H1 (cell line): ENCODE measurements at regions not wholly inside any gene's neighbourhood (a gene's known extent, or its start where the extent isn't known, plus 50 kb on each side); places are given as distances from the start of the nearest gene placed in this dataset.

Experiments
- CTCF ChIA-PET: fragments of 300-600 bp; sonication (Branson Sonifier 250); formaldehyde crosslinking; loops from one replicate; lab custom pipeline; 2021; ENCODE audit not compliant: partially characterized antibody; lab: Charles Lee
- POLR2A ChIA-PET: fragments of 300-600 bp; sonication (Branson Sonifier 250); formaldehyde crosslinking; loops from one replicate; lab custom pipeline; 2021; ENCODE audit warnings: inconsistent platforms; ENCODE audit not compliant: partially characterized antibody; lab: Charles Lee
- DNase-seq, 2 experiments: peaks; one replicate each; pipeline versions ENCODE4 v3.0.0 to v3.0.0-alpha.2; 2010 to 2022; ENCODE audit warnings: low spot score in 2 of 2, low read depth in 1 of 2, mixed read lengths in 1 of 2
- FAIRE-seq: peaks from 2 replicates; lab custom pipeline; 2011; peaks lifted over from hg19 to GRCh38; lab: Jason Lieb, UNC
- H2AFZ ChIP-seq: 2 replicates; pipeline ENCODE4 v1.8.1; 2012; ENCODE audit warnings: low read length, inconsistent platforms
- H2AK5ac ChIP-seq: 2 replicates; pipeline ENCODE4 v1.6.1; 2013; ENCODE audit warnings: low read depth, low read length
- H2BK120ac ChIP-seq: replicated peaks from 2 replicates; pipeline ENCODE3; 2013; ENCODE audit warnings: low read depth, low read length, inconsistent platforms
- H2BK12ac ChIP-seq: 2 replicates; pipeline ENCODE4 v1.6.1; 2013; ENCODE audit warnings: low read depth, low read length
- H2BK15ac ChIP-seq: 2 replicates; pipeline ENCODE4 v1.6.1; 2013; ENCODE audit warnings: low read length
- H2BK20ac ChIP-seq: 2 replicates; pipeline ENCODE4 v1.6.1; 2013; ENCODE audit warnings: low read length
- H2BK5ac ChIP-seq: 2 replicates; pipeline ENCODE4 v1.6.1; 2013; ENCODE audit warnings: low read depth, low read length
- H3K14ac ChIP-seq: 2 replicates; pipeline ENCODE4 v1.6.1; 2013; ENCODE audit warnings: inconsistent platforms; ENCODE audit not compliant: insufficient read length
- H3K18ac ChIP-seq: 2 replicates; pipeline ENCODE4 v1.6.1; 2013; ENCODE audit warnings: low read length; ENCODE audit errors: extremely low read depth
- H3K23ac ChIP-seq: 2 replicates; pipeline ENCODE4 v1.6.1; 2013; ENCODE audit warnings: inconsistent platforms; ENCODE audit not compliant: insufficient read length
- H3K23me2 ChIP-seq: 2 replicates; pipeline ENCODE4 v1.6.1; 2013; ENCODE audit warnings: low read depth, low read length
- H3K27ac ChIP-seq: 2 replicates; pipeline ENCODE4 v1.6.1; 2011; ENCODE audit warnings: low read depth, low read length, inconsistent platforms
- H3K27me3 ChIP-seq, 4 experiments: replicated peaks in 1 of 4; 1 replicate in 1 of 4; 2 replicates in 3 of 4; pipeline versions ENCODE4 v1.6.1 to v1.8.1; 2011 to 2013; ENCODE audit warnings: low read length in 3 of 4, mild to moderate bottlenecking in 3 of 4, inconsistent platforms in 2 of 4, mixed read lengths in 2 of 4, moderate library complexity in 1 of 4; ENCODE audit not compliant: control insufficient read depth in 3 of 4, insufficient read depth in 3 of 4; ENCODE audit errors: extremely low read depth in 1 of 4
- H3K36me3 ChIP-seq, 4 experiments: 2 replicates each; pipeline versions ENCODE4 v1.6.1 to v1.8.1; 2011 to 2013; ENCODE audit warnings: mild to moderate bottlenecking in 4 of 4, low read length in 3 of 4, moderate library complexity in 2 of 4, control low read depth in 1 of 4, inconsistent platforms in 1 of 4; ENCODE audit not compliant: insufficient read depth in 4 of 4, control insufficient read depth in 2 of 4
- H3K4ac ChIP-seq: replicated peaks from 2 replicates; pipeline ENCODE3; 2013; ENCODE audit warnings: low read length, low read depth, mixed read lengths, inconsistent platforms; ENCODE audit not compliant: insufficient read length
- H3K4me1 ChIP-seq, 4 experiments: replicated peaks in 1 of 4; 1 replicate in 1 of 4; 2 replicates in 3 of 4; pipeline versions ENCODE4 v1.6.1 to v1.8.1; 2011 to 2013; ENCODE audit warnings: low read length in 3 of 4, inconsistent platforms in 2 of 4, mixed read lengths in 1 of 4; ENCODE audit not compliant: insufficient read depth in 4 of 4, control insufficient read depth in 3 of 4
- H3K4me2 ChIP-seq, 2 experiments: 2 replicates each; pipeline versions ENCODE4 v1.6.1 to v1.8.1; 2011 to 2013; ENCODE audit warnings: low read depth in 2 of 2, low read length in 2 of 2, control low read depth in 1 of 2, inconsistent platforms in 1 of 2, mild to moderate bottlenecking in 1 of 2; ENCODE audit not compliant: insufficient read depth in 1 of 2
- H3K4me3 ChIP-seq, 4 experiments: fragments of 200-600, 300-600 bp in 1 of 4; sonication (generic), shearing (Covaris generic), sonication (Bioruptor Twin) in 1 of 4; 2 replicates each; pipeline versions ENCODE4 v1.5.1 to v1.8.1; 2011 to 2016; ENCODE audit warnings: low read length in 4 of 4, low read depth in 3 of 4, control low read depth in 2 of 4, inconsistent platforms in 2 of 4, mild to moderate bottlenecking in 2 of 4, mixed read lengths in 1 of 4, moderate library complexity in 1 of 4; ENCODE audit not compliant: insufficient read depth in 2 of 4; ENCODE audit errors: extremely low read depth in 1 of 4
- H3K56ac ChIP-seq: replicated peaks from 2 replicates; pipeline ENCODE3; 2013; ENCODE audit warnings: low read depth, mild to moderate bottlenecking, mixed read lengths, low read length, inconsistent platforms; ENCODE audit not compliant: insufficient read length
- H3K79me1 ChIP-seq: 2 replicates; pipeline ENCODE4 v1.6.1; 2013; ENCODE audit warnings: low read depth, low read length, control low read depth
- H3K79me2 ChIP-seq, 2 experiments: 2 replicates each; pipeline versions ENCODE4 v1.6.1 to v1.8.1; 2012 to 2013; ENCODE audit warnings: low read length in 2 of 2, mild to moderate bottlenecking in 2 of 2, inconsistent platforms in 1 of 2; ENCODE audit not compliant: insufficient read depth in 2 of 2, control insufficient read depth in 1 of 2
- H3K9ac ChIP-seq, 4 experiments: replicated peaks in 1 of 4; 1 replicate in 1 of 4; 2 replicates in 3 of 4; pipeline versions ENCODE4 v1.6.1 to v1.8.1; 2011 to 2013; ENCODE audit warnings: low read depth in 3 of 4, low read length in 3 of 4, control low read depth in 2 of 4, mild to moderate bottlenecking in 2 of 4, moderate library complexity in 2 of 4, inconsistent platforms in 1 of 4; ENCODE audit errors: extremely low read depth in 1 of 4
- H3K9me3 ChIP-seq, 2 experiments: 2 replicates each; pipeline versions ENCODE4 v1.6.1 to v1.8.1; 2012 to 2013; ENCODE audit warnings: mild to moderate bottlenecking in 2 of 2, moderate library complexity in 2 of 2, control low read depth in 1 of 2, inconsistent platforms in 1 of 2, low read depth in 1 of 2, low read length in 1 of 2, mixed read lengths in 1 of 2; ENCODE audit not compliant: insufficient read depth in 2 of 2
- H4K20me1 ChIP-seq, 2 experiments: replicated peaks in 1 of 2; 2 replicates each; pipeline versions ENCODE3 to v1.8.1; 2011 to 2013; ENCODE audit warnings: inconsistent platforms in 2 of 2, low read length in 2 of 2, mild to moderate bottlenecking in 1 of 2; ENCODE audit not compliant: insufficient read depth in 2 of 2, control insufficient read depth in 1 of 2
- H4K5ac ChIP-seq: 2 replicates; pipeline ENCODE4 v1.6.1; 2013; ENCODE audit warnings: low read length, low read depth, mixed read lengths, inconsistent platforms; ENCODE audit not compliant: insufficient read length
- H4K8ac ChIP-seq: 2 replicates; pipeline ENCODE4 v1.8.0; 2013; ENCODE audit warnings: mild to moderate bottlenecking, moderate library complexity, low read length, inconsistent platforms; ENCODE audit not compliant: insufficient read depth; ENCODE audit errors: extremely low read depth
- H4K91ac ChIP-seq: replicated peaks from 2 replicates; pipeline ENCODE3; 2013; ENCODE audit warnings: low read length, mixed read lengths, inconsistent platforms; ENCODE audit not compliant: insufficient read length
- CHD1 ChIP-seq: IDR thresholded peaks from 2 replicates; pipeline ENCODE4 v1.6.1; 2012; ENCODE audit warnings: low read depth, low read length, improper control_type of control experiment
- CTCF ChIP-seq, 3 experiments: IDR thresholded peaks; 1 replicate in 2 of 3; 2 replicates in 1 of 3; pipeline versions ENCODE4 v1.5.1 to v1.6.1; 2011; ENCODE audit warnings: low read length in 3 of 3, mild to moderate bottlenecking in 3 of 3, inconsistent platforms in 2 of 3, low read depth in 1 of 3, moderate library complexity in 1 of 3; ENCODE audit not compliant: insufficient read depth in 1 of 3; ENCODE audit errors: control extremely low read depth in 1 of 3
- FOSL1 ChIP-seq: IDR thresholded peaks from 2 replicates; pipeline ENCODE4 v1.6.1; 2011; ENCODE audit warnings: mild to moderate bottlenecking, low read depth, low read length, moderate library complexity; ENCODE audit not compliant: insufficient read depth
- RAD21 ChIP-seq, 2 experiments: IDR thresholded peaks in 1 of 2; conservative IDR thresholded peaks in 1 of 2; 2 replicates each; pipeline ENCODE4 v1.6.1; 2011; ENCODE audit warnings: low read depth in 2 of 2, low read length in 2 of 2, improper control_type of control experiment in 1 of 2, inconsistent platforms in 1 of 2, mild to moderate bottlenecking in 1 of 2, moderate library complexity in 1 of 2
- TAF7 ChIP-seq: optimal IDR thresholded peaks from 2 replicates; pipeline ENCODE3; 2011; ENCODE audit warnings: low read depth, mild to moderate bottlenecking, inconsistent platforms, low read length, moderate library complexity, borderline replicate concordance
- YY1 ChIP-seq: IDR thresholded peaks from 2 replicates; pipeline ENCODE4 v1.6.1; 2011; ENCODE audit warnings: low read depth, mild to moderate bottlenecking, low read length
- WGBS, 2 experiments: shearing (Covaris generic) in 1 of 2; methylation state at CpG; one replicate each; pipeline versions ENCODE4 v1.1.6 to v1.1.7; 2013 to 2015; ENCODE audit warnings: low lambda C conversion rate in 2 of 2, mixed read lengths in 2 of 2, inconsistent platforms in 1 of 2, low coverage in 1 of 2, missing lambda C conversion rate in 1 of 2; ENCODE audit not compliant: insufficient replicate concordance in 2 of 2, insufficient coverage in 1 of 2, insufficient read length in 1 of 2; ENCODE audit errors: extremely low coverage in 1 of 2, missing lambda C conversion rate in 1 of 2; 5-methylcytosine and 5-hydroxymethylcytosine counted together

GRCh38 chr1:198088360-198089071, 68.3 kb upstream of the NEK7 start:
- CTCF ChIA-PET = interaction anchor here (0.6 to 5.6 kb wide), 17 partner anchors 9 to 559 kb away, joined by 3 to 29 read pairs (median 4); no protein-coding TSS in a partner anchor
- DNase-seq (no peak), FAIRE-seq (peak; percentile 81)
- Histone ChIP-seq H3K27me3 (no peaks in the 10 kb centered on the region), H3K23me2 (no peaks in the 10 kb centered on the region), H3K4me3 (no peak overlapping the region), H2AFZ (peak overlapping the region; percentile 95), H3K27ac (no peak overlapping the region), H4K5ac (no peak overlapping the region), H4K20me1 (no peaks in the 10 kb centered on the region), H3K79me2 (no peaks in the 10 kb centered on the region), H3K4me2 (no peak overlapping the region), H2BK120ac (no peak overlapping the region), H4K91ac (no peak overlapping the region), H2BK15ac (no peak overlapping the region), H2BK5ac (no peak overlapping the region), H3K79me1 (no peaks in the 10 kb centered on the region), H3K4ac (no peak overlapping the region), H3K9ac (no peak overlapping the region), H3K23ac (no peak overlapping the region), H3K4me1 (peaks cover 0 to 5% (median 0%) of the 10 kb centered on the region in 4 experiments; a peak in 1 of 7 replicates), H3K9me3 (no peaks in the 10 kb centered on the region), H3K36me3 (no peaks in the 10 kb centered on the region), H3K18ac (no peak overlapping the region), H4K8ac (no peak overlapping the region), H2AK5ac (no peak overlapping the region), H3K14ac (no peak overlapping the region), H3K56ac (no peak overlapping the region), H2BK12ac (no peak overlapping the region), H2BK20ac (no peak overlapping the region)
- WGBS, 2 experiments = 58% methylated on average over 4 of the region's 4 CpGs; no CpG with 5 or more reads in 1 of the 2 experiments
- TF ChIP-seq CHD1 (no peak), CTCF (IDR thresholded peaks at IDR 0.05; ENCODE audit: control extremely low read depth in 1 of 3, insufficient read depth in 1 of 3, low read depth in 1 of 3, low read length in 3 of 3) (peak in 2 of 3 experiments; percentile 26 to 52; a peak in 2 of 4 replicates), TAF7 (no peak), FOSL1 (no peak), YY1 (no peak), RAD21 (IDR thresholded peaks at IDR 0.05 in 1 of 2, conservative IDR thresholded peaks at IDR 0.05 in 1 of 2; ENCODE audit: low read depth in 2 of 2, low read length in 2 of 2) (peak; percentile 66 to 67)
- POLR2A ChIA-PET = no interaction called here
